DND-41 (cell line): ENCODE measurements at regions not wholly inside any gene's neighbourhood (a gene's known extent, or its start where the extent isn't known, plus 50 kb on each side); places are given as distances from the start of the nearest gene placed in this dataset.

Source experiments
- ATAC-seq: fragments of 200-7000 bp; cut with Tn5 transposase; 3 replicates; pipeline ENCODE4 v1.9.1; 2021; ENCODE audit warnings: low read depth; ENCODE audit not compliant: insufficient read depth
- DNase-seq: peaks from one replicate; pipeline ENCODE4 v3.0.0-alpha.2; 2020
- H2AFZ ChIP-seq: 2 replicates; pipeline ENCODE4 v1.6.0; 2012; ENCODE audit warnings: low read depth, low read length
- H3K27ac ChIP-seq: 2 replicates; pipeline ENCODE4 v1.5.1; 2012; ENCODE audit warnings: low read length, inconsistent platforms
- H3K27me3 ChIP-seq: fragments of 200-600 bp; sonication (generic); 2 replicates; pipeline ENCODE4 v1.6.0; 2012; ENCODE audit warnings: low read length, mild to moderate bottlenecking, inconsistent platforms; ENCODE audit not compliant: insufficient read depth, poor library complexity
- H3K36me3 ChIP-seq: 2 replicates; pipeline ENCODE4 v1.5.1; 2012; ENCODE audit warnings: low read length, inconsistent platforms; ENCODE audit not compliant: insufficient read depth
- H3K4me1 ChIP-seq: 2 replicates; pipeline ENCODE4 v1.5.1; 2012; ENCODE audit warnings: mild to moderate bottlenecking, low read length; ENCODE audit not compliant: insufficient read depth
- H3K4me2 ChIP-seq: 2 replicates; pipeline ENCODE4 v1.6.0; 2012; ENCODE audit warnings: mild to moderate bottlenecking, moderate library complexity, low read length, inconsistent platforms; ENCODE audit not compliant: insufficient read depth
- H3K4me3 ChIP-seq, 2 experiments: fragments of 200-600 bp in 1 of 2; shearing (Covaris generic) in 1 of 2; 2 replicates each; pipeline ENCODE4 v1.5.1; 2012 to 2016; ENCODE audit warnings: inconsistent platforms in 2 of 2, low read length in 2 of 2, mild to moderate bottlenecking in 2 of 2, low read depth in 1 of 2, moderate library complexity in 1 of 2
- H3K79me2 ChIP-seq: 2 replicates; pipeline ENCODE4 v1.6.0; 2012; ENCODE audit warnings: low read length, inconsistent platforms; ENCODE audit not compliant: insufficient read depth
- H3K9ac ChIP-seq: 2 replicates; pipeline ENCODE4 v1.6.0; 2012; ENCODE audit warnings: low read depth, mild to moderate bottlenecking, inconsistent platforms, low read length, moderate library complexity
- H3K9me3 ChIP-seq: 2 replicates; pipeline ENCODE4 v1.5.1; 2012; ENCODE audit warnings: low read length, moderate library complexity, mild to moderate bottlenecking, inconsistent platforms; ENCODE audit not compliant: insufficient read depth, severe bottlenecking
- H4K20me1 ChIP-seq: 2 replicates; pipeline ENCODE4 v1.6.0; 2012; ENCODE audit warnings: low read length; ENCODE audit not compliant: insufficient read depth
- EZH2 ChIP-seq: IDR thresholded peaks from 3 replicates; pipeline ENCODE4 v1.6.1; 2012; ENCODE audit warnings: borderline replicate concordance, low read depth, mild to moderate bottlenecking, moderate library complexity, low read length, inconsistent platforms; ENCODE audit not compliant: severe bottlenecking
- TF ChIP-seq, protein P1 (sequence below): IDR thresholded peaks from 2 replicates; pipeline ENCODE4 v1.5.1; 2012; ENCODE audit warnings: borderline replicate concordance, low read length, moderate library complexity, mild to moderate bottlenecking; ENCODE audit not compliant: poor library complexity, severe bottlenecking; ENCODE audit errors: extremely low read depth

DNA sequence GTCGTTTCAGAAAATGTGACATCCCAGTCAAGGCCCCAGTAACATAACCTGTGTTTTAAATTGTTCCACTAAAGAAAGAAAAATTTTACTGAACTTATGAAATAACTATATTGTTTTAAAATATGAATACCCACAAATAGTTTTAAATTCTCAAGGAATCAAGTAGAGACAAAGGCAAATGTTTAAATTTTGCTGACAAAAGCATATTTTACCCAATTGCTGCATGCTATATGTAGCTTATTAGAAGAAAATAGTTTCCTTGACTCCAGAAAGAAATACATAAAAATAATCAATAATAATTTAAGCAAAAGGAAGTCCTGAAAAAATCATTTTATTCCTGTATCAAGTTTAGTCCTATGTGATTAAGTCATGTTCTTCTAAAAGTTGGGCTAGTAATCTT lies 481.3 kb upstream of the ADGRL3 start:
- Histone ChIP-seq H2AFZ (no peak overlapping the region), H3K79me2 (no peaks in the 10 kb centered on the region), H3K27ac (no peak overlapping the region), H3K9me3 (no peaks in the 10 kb centered on the region), H3K4me3 (no peak overlapping the region), H3K4me2 (no peak overlapping the region), H3K36me3 (no peaks in the 10 kb centered on the region), H3K27me3 (no peaks in the 10 kb centered on the region), H3K4me1 (no peaks in the 10 kb centered on the region), H4K20me1 (no peaks in the 10 kb centered on the region), H3K9ac (no peak overlapping the region)
- DNase-seq (no peak), ATAC-seq (no peak)
- no peak for TF ChIP-seq EZH2
- TF ChIP-seq, protein P1, sequence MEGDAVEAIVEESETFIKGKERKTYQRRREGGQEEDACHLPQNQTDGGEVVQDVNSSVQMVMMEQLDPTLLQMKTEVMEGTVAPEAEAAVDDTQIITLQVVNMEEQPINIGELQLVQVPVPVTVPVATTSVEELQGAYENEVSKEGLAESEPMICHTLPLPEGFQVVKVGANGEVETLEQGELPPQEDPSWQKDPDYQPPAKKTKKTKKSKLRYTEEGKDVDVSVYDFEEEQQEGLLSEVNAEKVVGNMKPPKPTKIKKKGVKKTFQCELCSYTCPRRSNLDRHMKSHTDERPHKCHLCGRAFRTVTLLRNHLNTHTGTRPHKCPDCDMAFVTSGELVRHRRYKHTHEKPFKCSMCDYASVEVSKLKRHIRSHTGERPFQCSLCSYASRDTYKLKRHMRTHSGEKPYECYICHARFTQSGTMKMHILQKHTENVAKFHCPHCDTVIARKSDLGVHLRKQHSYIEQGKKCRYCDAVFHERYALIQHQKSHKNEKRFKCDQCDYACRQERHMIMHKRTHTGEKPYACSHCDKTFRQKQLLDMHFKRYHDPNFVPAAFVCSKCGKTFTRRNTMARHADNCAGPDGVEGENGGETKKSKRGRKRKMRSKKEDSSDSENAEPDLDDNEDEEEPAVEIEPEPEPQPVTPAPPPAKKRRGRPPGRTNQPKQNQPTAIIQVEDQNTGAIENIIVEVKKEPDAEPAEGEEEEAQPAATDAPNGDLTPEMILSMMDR = no peak

DNA sequence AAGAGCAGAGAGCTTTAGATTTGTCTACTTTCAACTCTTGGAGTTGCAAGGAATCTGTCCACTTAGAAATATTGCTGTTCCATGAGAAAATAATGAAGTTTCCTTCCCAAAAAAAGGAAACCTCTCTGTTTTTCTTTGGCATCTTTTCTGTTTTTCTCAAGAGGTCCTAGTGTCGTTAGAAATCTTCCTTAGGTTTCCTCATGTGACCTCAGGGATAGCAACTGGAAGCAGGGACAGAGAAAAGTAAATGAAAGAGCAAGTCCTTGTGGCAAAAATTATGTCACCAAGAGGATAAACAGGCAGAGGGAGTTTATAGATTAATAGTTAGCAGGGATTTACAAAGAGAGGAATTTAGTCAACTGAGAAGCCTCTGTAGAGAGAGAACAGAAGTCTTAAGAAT lies 478.4 kb upstream of the ADGRL3 start:
- Histone ChIP-seq H4K20me1 (no peaks in the 10 kb centered on the region), H3K4me2 (no peak overlapping the region), H3K9ac (no peak overlapping the region), H2AFZ (no peak overlapping the region), H3K9me3 (no peaks in the 10 kb centered on the region), H3K36me3 (no peaks in the 10 kb centered on the region), H3K79me2 (no peaks in the 10 kb centered on the region), H3K27ac (no peak overlapping the region), H3K27me3 (no peaks in the 10 kb centered on the region), H3K4me3 (no peak overlapping the region), H3K4me1 (no peaks in the 10 kb centered on the region)
- TF ChIP-seq, protein P1 = no peak
- no peak for TF ChIP-seq EZH2
- ATAC-seq (no peak), DNase-seq (no peak)

DNA sequence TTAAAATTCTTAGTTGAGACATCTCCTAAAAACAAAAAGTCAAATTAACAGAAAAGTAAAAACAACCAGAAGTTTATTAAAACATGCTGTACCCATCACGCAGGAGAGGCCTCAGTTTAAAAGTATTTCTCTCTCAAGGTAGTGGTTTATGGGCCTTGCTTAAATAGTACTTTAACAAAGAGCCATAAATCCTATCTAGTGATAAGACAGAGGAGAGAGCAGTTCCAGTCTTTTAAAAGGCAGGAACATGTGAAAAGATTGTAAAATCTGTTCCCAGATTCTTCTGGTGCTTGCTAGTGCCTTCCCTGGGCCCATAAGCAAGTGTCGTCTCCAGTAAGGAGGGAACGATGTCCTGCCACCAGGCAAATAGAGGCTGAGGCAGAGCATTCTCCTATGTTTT lies 476.3 kb upstream of the ADGRL3 start:
- Histone ChIP-seq H3K4me2 (no peak overlapping the region), H3K36me3 (no peaks in the 10 kb centered on the region), H3K27ac (no peak overlapping the region), H3K9me3 (no peaks in the 10 kb centered on the region), H3K4me3 (no peak overlapping the region), H3K4me1 (no peaks in the 10 kb centered on the region), H2AFZ (no peak overlapping the region), H3K79me2 (no peaks in the 10 kb centered on the region), H3K9ac (no peak overlapping the region), H3K27me3 (no peaks in the 10 kb centered on the region), H4K20me1 (no peaks in the 10 kb centered on the region)
- ATAC-seq = no peak
- TF ChIP-seq EZH2 = no peak
- TF ChIP-seq, protein P1 = no peak
- DNase-seq = no peak

DNA sequence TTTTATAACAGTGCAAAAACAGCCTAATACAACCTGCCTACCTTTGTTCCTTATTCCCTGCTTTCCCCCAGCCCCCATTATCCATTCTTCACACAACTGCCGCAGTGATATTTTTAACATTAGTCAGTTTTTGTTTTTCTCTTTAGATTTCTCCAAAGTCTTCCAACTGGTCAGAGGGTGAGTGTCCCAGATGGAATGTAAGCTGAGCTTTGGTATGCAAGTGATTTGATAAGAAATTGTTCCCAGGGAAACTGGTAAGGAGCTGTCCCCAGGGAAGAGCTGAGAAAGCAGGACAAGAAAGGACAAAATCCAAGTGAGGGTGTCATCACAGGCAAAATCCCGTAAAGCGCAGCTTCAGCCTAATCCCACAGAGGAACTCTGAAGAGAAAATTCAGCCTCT lies 475.5 kb upstream of the ADGRL3 start:
- Histone ChIP-seq H3K36me3 (no peaks in the 10 kb centered on the region), H3K79me2 (no peaks in the 10 kb centered on the region), H3K27ac (no peak overlapping the region), H3K4me2 (no peak overlapping the region), H2AFZ (no peak overlapping the region), H3K4me3 (no peak overlapping the region), H3K27me3 (no peaks in the 10 kb centered on the region), H3K9me3 (no peaks in the 10 kb centered on the region), H4K20me1 (no peaks in the 10 kb centered on the region), H3K9ac (no peak overlapping the region), H3K4me1 (no peaks in the 10 kb centered on the region)
- TF ChIP-seq, protein P1 = no peak
- no peak for TF ChIP-seq EZH2
- DNase-seq (no peak), ATAC-seq (no peak)
